ENCODE measurements at regions not wholly inside any gene's neighbourhood (a gene's known extent, or its start where the extent isn't known, plus 50 kb on each side); places are given as distances from the start of the nearest gene placed in this dataset.

- no peak for TF ChIP-seq CTCF (IDR thresholded peaks at IDR 0.05)
- no peak for TF ChIP-seq POLR2A (IDR thresholded peaks at IDR 0.05)
Measured at GRCh38 chr3:117405359-117405758, 695.8 kb downstream of the TUSC7 start.

Data from right lobe of liver (tissue), 4 donors.